ENCODE measurements at regions not wholly inside any gene's neighbourhood (a gene's known extent, or its start where the extent isn't known, plus 50 kb on each side); places are given as distances from the start of the nearest gene placed in this dataset.

DNA sequence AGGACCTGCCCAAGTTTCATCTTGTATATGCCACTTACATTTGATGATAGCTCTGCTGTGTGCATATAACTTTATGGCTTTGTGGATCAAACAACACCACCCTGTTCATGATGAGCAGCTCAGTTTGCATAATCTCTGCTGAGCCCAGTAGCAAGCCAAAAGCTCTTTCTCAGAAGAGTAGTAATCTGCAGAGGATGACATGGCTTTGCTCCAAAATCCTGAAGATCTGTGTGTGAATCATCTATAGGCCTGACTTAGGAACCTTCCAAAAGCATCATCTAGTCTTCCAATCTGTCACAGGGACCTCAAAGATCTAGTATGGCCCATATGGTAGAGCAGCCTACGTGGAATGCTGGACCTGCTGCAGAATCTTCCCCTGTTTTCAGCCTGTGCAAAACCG lies 394.6 kb downstream of the PSAT1 start:
- TF ChIP-seq, protein P1, sequence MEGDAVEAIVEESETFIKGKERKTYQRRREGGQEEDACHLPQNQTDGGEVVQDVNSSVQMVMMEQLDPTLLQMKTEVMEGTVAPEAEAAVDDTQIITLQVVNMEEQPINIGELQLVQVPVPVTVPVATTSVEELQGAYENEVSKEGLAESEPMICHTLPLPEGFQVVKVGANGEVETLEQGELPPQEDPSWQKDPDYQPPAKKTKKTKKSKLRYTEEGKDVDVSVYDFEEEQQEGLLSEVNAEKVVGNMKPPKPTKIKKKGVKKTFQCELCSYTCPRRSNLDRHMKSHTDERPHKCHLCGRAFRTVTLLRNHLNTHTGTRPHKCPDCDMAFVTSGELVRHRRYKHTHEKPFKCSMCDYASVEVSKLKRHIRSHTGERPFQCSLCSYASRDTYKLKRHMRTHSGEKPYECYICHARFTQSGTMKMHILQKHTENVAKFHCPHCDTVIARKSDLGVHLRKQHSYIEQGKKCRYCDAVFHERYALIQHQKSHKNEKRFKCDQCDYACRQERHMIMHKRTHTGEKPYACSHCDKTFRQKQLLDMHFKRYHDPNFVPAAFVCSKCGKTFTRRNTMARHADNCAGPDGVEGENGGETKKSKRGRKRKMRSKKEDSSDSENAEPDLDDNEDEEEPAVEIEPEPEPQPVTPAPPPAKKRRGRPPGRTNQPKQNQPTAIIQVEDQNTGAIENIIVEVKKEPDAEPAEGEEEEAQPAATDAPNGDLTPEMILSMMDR (IDR thresholded peaks at IDR 0.05), result no peak
- Histone ChIP-seq H3K4me1 (ENCODE audit: control insufficient read depth, insufficient read depth, low read length) (no peaks in the 10 kb centered on the region), H3K27me3 (ENCODE audit: control insufficient read depth, insufficient read depth, low read length) (no peaks in the 10 kb centered on the region), H3K4me3 (ENCODE audit: low read length) (no peak overlapping the region), H3K9me3 (ENCODE audit: control insufficient read depth, insufficient read depth, low read length) (no peaks in the 10 kb centered on the region), H3K27ac (ENCODE audit: low read length) (no peak overlapping the region), H3K36me3 (ENCODE audit: control insufficient read depth, insufficient read depth, low read length) (no peaks in the 10 kb centered on the region)
- Mint-ChIP-seq H3K27ac (no peak overlapping the region), H3K4me1 (no peaks in the 10 kb centered on the region), H3K9me3 (peaks cover 3% of the 10 kb centered on the region in 2 donors), H3K27me3 (ENCODE audit: low read depth in 2 of 2) (peaks cover 0 to 3% of the 10 kb centered on the region in 2 donors), H3K4me3 (no peak overlapping the region), H3K36me3 (no peaks in the 10 kb centered on the region)
- no peak for DNase-seq
- intact Hi-C loops (cut with micrococcal nuclease), result no loop called here
- no peak for ATAC-seq
- WGBS (ENCODE audit: insufficient coverage), result 90% methylated on average over 2 of the region's 2 CpGs

DNA sequence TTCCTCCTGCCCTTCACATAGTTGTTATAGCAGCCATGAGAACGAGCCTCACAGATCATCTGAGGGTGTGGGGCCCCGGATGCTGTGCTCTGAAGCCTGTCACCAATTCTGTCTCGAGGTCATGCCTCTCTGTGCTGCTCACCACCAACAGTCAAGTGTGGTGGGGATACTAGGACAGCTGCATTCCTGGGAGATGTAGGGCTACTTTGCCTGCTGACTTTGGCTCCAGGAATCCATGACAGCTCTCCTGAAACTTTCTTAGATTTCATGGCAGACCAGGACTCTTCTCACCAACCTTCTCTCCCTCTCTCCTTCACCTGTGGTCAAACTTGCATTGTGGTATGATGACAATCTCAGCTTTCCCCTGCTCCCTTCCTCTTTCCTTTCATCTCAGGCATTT lies 395.9 kb downstream of the PSAT1 start:
- no peak overlapping the region for H3K27ac ChIP-seq (ENCODE audit: low read length)
- Mint-ChIP-seq H3K9me3 (peaks cover 3% of the 10 kb centered on the region in 2 donors), H3K27ac (no peak overlapping the region), H3K36me3 (no peaks in the 10 kb centered on the region), H3K4me1 (no peaks in the 10 kb centered on the region), H3K4me3 (no peak overlapping the region), H3K27me3 (ENCODE audit: low read depth in 2 of 2) (peaks cover 0 to 3% of the 10 kb centered on the region in 2 donors)
- ATAC-seq (no peak), DNase-seq (no peak)
- no peak overlapping the region for H3K4me3 ChIP-seq (ENCODE audit: low read length)
- H3K9me3 ChIP-seq (ENCODE audit: control insufficient read depth, insufficient read depth, low read length), result no peaks in the 10 kb centered on the region
- H3K4me1 ChIP-seq (ENCODE audit: control insufficient read depth, insufficient read depth, low read length), result no peaks in the 10 kb centered on the region
- 64% methylated on average over 3 of the region's 3 CpGs for WGBS (ENCODE audit: insufficient coverage)
- intact Hi-C loops (cut with micrococcal nuclease), result no loop called here
- H3K27me3 ChIP-seq (ENCODE audit: control insufficient read depth, insufficient read depth, low read length), result no peaks in the 10 kb centered on the region
- TF ChIP-seq, protein P1 (IDR thresholded peaks at IDR 0.05), result no peak
- H3K36me3 ChIP-seq (ENCODE audit: control insufficient read depth, insufficient read depth, low read length), result no peaks in the 10 kb centered on the region

DNA sequence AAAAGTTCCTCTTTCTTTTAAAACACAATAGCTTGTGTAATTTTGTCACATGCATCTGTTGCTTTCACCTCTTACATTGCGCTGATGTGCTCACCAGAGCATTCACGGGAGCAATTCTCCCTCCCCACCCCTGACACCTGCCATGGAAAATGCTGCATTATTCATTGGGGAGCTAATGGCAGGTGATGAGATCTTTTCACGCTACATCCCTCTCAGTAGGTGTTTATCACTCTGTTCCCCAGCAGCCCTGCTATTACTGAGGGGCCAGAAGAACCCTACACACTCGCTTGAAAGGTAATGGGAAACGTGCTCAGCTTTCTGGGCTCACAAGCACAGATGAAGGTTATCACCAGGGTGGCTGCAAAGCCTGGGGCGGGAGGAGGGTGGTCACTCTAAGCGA lies 398.0 kb downstream of the PSAT1 start:
- Histone ChIP-seq H3K36me3 (ENCODE audit: control insufficient read depth, insufficient read depth, low read length) (no peaks in the 10 kb centered on the region), H3K27ac (ENCODE audit: low read length) (no peak overlapping the region), H3K9me3 (ENCODE audit: control insufficient read depth, insufficient read depth, low read length) (no peaks in the 10 kb centered on the region), H3K27me3 (ENCODE audit: control insufficient read depth, insufficient read depth, low read length) (no peaks in the 10 kb centered on the region), H3K4me1 (ENCODE audit: control insufficient read depth, insufficient read depth, low read length) (no peaks in the 10 kb centered on the region), H3K4me3 (ENCODE audit: low read length) (no peak overlapping the region)
- no peak overlapping the region for H3K27ac Mint-ChIP-seq
- DNase-seq (no peak), ATAC-seq (no peak)
- WGBS (ENCODE audit: insufficient coverage), result 20% methylated on average over 7 of the region's 7 CpGs
- intact Hi-C loops (cut with micrococcal nuclease), result no loop called here
- TF ChIP-seq, protein P1 (IDR thresholded peaks at IDR 0.05), result no peak
- peaks cover 3 to 5% of the 10 kb centered on the region in 2 donors for H3K9me3 Mint-ChIP-seq
- peaks cover 0 to 3% of the 10 kb centered on the region in 2 donors for H3K27me3 Mint-ChIP-seq (ENCODE audit: low read depth in 2 of 2)
- no peaks in the 10 kb centered on the region for H3K36me3 Mint-ChIP-seq
- no peak overlapping the region for H3K4me3 Mint-ChIP-seq
- H3K4me1 Mint-ChIP-seq, result no peaks in the 10 kb centered on the region

DNA sequence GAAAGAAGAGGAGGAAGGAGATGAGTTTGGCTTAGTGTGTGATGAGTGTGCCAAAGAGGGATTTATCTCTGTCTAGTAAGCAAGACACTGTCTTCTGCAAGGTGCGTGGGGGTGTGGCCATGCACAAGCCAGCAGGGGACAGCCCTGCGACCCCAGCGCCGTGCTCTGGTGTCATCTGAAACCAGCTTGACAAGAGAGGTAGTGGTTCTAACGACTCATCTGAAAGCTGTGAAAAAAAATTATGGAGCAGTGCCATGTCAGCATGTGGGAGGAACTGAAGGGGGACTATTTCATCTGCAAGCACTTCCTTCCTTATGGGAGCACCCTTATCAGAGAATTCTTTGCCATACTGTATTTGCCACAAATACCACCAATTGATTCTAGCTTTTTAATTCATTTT lies 398.6 kb downstream of the PSAT1 start:
- peaks cover 3 to 5% of the 10 kb centered on the region in 2 donors for H3K9me3 Mint-ChIP-seq
- H3K36me3 Mint-ChIP-seq, result no peaks in the 10 kb centered on the region
- Histone ChIP-seq H3K4me1 (ENCODE audit: control insufficient read depth, insufficient read depth, low read length) (no peaks in the 10 kb centered on the region), H3K36me3 (ENCODE audit: control insufficient read depth, insufficient read depth, low read length) (no peaks in the 10 kb centered on the region), H3K27me3 (ENCODE audit: control insufficient read depth, insufficient read depth, low read length) (no peaks in the 10 kb centered on the region), H3K27ac (ENCODE audit: low read length) (no peak overlapping the region), H3K9me3 (ENCODE audit: control insufficient read depth, insufficient read depth, low read length) (no peaks in the 10 kb centered on the region), H3K4me3 (ENCODE audit: low read length) (no peak overlapping the region)
- H3K27ac Mint-ChIP-seq, result no peak overlapping the region
- DNase-seq (no peak), ATAC-seq (no peak)
- H3K4me1 Mint-ChIP-seq, result no peaks in the 10 kb centered on the region
- TF ChIP-seq, protein P1 (IDR thresholded peaks at IDR 0.05), result no peak
- intact Hi-C loops (cut with micrococcal nuclease), result no loop called here
- 7% methylated on average over 5 of the region's 5 CpGs for WGBS (ENCODE audit: insufficient coverage)
- H3K4me3 Mint-ChIP-seq, result no peak overlapping the region
- H3K27me3 Mint-ChIP-seq (ENCODE audit: low read depth in 2 of 2), result peaks cover 0 to 3% of the 10 kb centered on the region in 2 donors
